SK-N-SH (cell line): ENCODE measurements at regions not wholly inside any gene's neighbourhood (a gene's known extent, or its start where the extent isn't known, plus 50 kb on each side); places are given as distances from the start of the nearest gene placed in this dataset.

Source experiments
- CTCF ChIA-PET: fragments of 300-600, 350-600 bp; formaldehyde crosslinking; extraction: SDS; loops from one replicate; lab custom pipeline; 2021; lab: Yijun Ruan, JAX
- POLR2A ChIA-PET: fragments of 350-600 bp; sonication (Branson Sonifier 250); formaldehyde crosslinking; extraction: SDS; loops from one replicate; lab custom pipeline; 2020; ENCODE audit warnings: antibody characterized with exemption, inconsistent platforms; lab: Yijun Ruan, JAX
- DNase-seq: peaks from one replicate; pipeline ENCODE4 v3.0.0; 2012
- H2AFZ ChIP-seq: fragments of 200-600 bp; sonication (generic); 2 replicates; pipeline ENCODE4 v1.8.1; 2016; ENCODE audit warnings: antibody characterized with exemption, mild to moderate bottlenecking, low read depth
- H3F3A ChIP-seq: fragments of 200-600 bp; sonication (generic); replicated peaks from 2 replicates; pipeline ENCODE3; 2016; ENCODE audit warnings: antibody characterized with exemption, mild to moderate bottlenecking; ENCODE audit not compliant: insufficient read depth
- H3K27ac ChIP-seq, 2 experiments: fragments of 200-500 bp in 1 of 2; fragments of 200-600 bp in 1 of 2; sonication (Bioruptor generic) in 1 of 2; sonication (generic), shearing (Covaris generic) in 1 of 2; 2 replicates each; pipeline versions ENCODE4 v1.5.1 to v1.6.1; 2014 to 2016; ENCODE audit warnings: low read depth in 2 of 2, inconsistent platforms in 1 of 2, low read length in 1 of 2, mild to moderate bottlenecking in 1 of 2, mixed read lengths in 1 of 2
- H3K27me3 ChIP-seq: fragments of 200-600 bp; sonication (generic), shearing (Covaris generic); 2 replicates; pipeline ENCODE4 v1.6.1; 2016; ENCODE audit warnings: mixed run types; ENCODE audit not compliant: insufficient read depth
- H3K36me3 ChIP-seq, 2 experiments: fragments of 200-500 bp in 1 of 2; fragments of 200-600 bp in 1 of 2; sonication (Bioruptor generic) in 1 of 2; sonication (generic) in 1 of 2; replicated peaks in 1 of 2; 2 replicates each; pipeline versions ENCODE3 to v1.5.1; 2014 to 2016; ENCODE audit warnings: low read length in 1 of 2, mild to moderate bottlenecking in 1 of 2; ENCODE audit not compliant: insufficient read depth in 2 of 2, control insufficient read depth in 1 of 2
- H3K4me1 ChIP-seq, 2 experiments: fragments of 200-500 bp in 1 of 2; fragments of 200-600 bp in 1 of 2; sonication (Bioruptor generic) in 1 of 2; sonication (generic), shearing (Covaris generic) in 1 of 2; 2 replicates each; pipeline versions ENCODE4 v1.5.1 to v1.6.1; 2014 to 2016; ENCODE audit warnings: low read depth in 1 of 2, low read length in 1 of 2, mixed run types in 1 of 2; ENCODE audit not compliant: insufficient read depth in 2 of 2, control insufficient read depth in 1 of 2
- H3K4me2 ChIP-seq: fragments of 200-600 bp; sonication (generic), shearing (Covaris generic); 2 replicates; pipeline ENCODE4 v1.6.1; 2017; ENCODE audit warnings: mixed run types
- H3K4me3 ChIP-seq, 2 experiments: fragments of 200-500 bp in 1 of 2; fragments of 200-600 bp in 1 of 2; sonication (Bioruptor generic) in 1 of 2; sonication (generic), shearing (Covaris generic) in 1 of 2; 2 replicates each; pipeline versions ENCODE4 v1.5.1 to v1.8.1; 2014 to 2016; ENCODE audit warnings: low read depth in 2 of 2, inconsistent platforms in 1 of 2, low read length in 1 of 2, mild to moderate bottlenecking in 1 of 2, mixed read lengths in 1 of 2, moderate library complexity in 1 of 2
- H3K79me2 ChIP-seq: fragments of 200-600 bp; sonication (generic); 2 replicates; pipeline ENCODE4 v1.8.1; 2017; ENCODE audit warnings: mild to moderate bottlenecking; ENCODE audit not compliant: insufficient read depth
- H3K9ac ChIP-seq: fragments of 200-600 bp; sonication (generic); 2 replicates; pipeline ENCODE4 v1.6.1; 2017; ENCODE audit warnings: mixed run types
- H3K9me2 ChIP-seq: fragments of 200-600 bp; sonication (generic); 2 replicates; pipeline ENCODE4 v1.6.1; 2017; ENCODE audit warnings: mixed run types
- H3K9me3 ChIP-seq: fragments of 200-600 bp; sonication (generic); 2 replicates; pipeline ENCODE4 v1.6.1; 2017; ENCODE audit warnings: mixed run types, mild to moderate bottlenecking, moderate library complexity
- H4K20me1 ChIP-seq: fragments of 200-600 bp; sonication (generic); 2 replicates; pipeline ENCODE4 v1.6.1; 2017; ENCODE audit warnings: mild to moderate bottlenecking, mixed run types; ENCODE audit not compliant: insufficient read depth
- CTCF ChIP-seq: fragments of 200-600 bp; sonication (generic); IDR thresholded peaks from 2 replicates; pipeline ENCODE4 v1.6.1; 2017; ENCODE audit warnings: antibody characterized with exemption, mild to moderate bottlenecking, moderate library complexity
- ELF1 ChIP-seq: IDR thresholded peaks from 2 replicates; pipeline ENCODE4 v1.4.0; 2012
- EZH2phosphoT487 ChIP-seq: fragments of 200-600 bp; sonication (generic); IDR thresholded peaks from 2 replicates; pipeline ENCODE4 v1.6.1; 2017; ENCODE audit warnings: low read depth, mixed run types, mild to moderate bottlenecking, antibody characterized with exemption, moderate library complexity, borderline replicate concordance
- FOXJ3 ChIP-seq: sonication (generic); formaldehyde crosslinking; IDR thresholded peaks from 2 replicates; pipeline ENCODE4 v1.5.1; 2020; ENCODE audit warnings: mild to moderate bottlenecking, missing genetic modification reagents
- GABPA ChIP-seq: IDR thresholded peaks from 2 replicates; pipeline ENCODE4 v1.4.0; 2012; ENCODE audit warnings: low read depth, mild to moderate bottlenecking
- GATA2 ChIP-seq: sonication (generic); formaldehyde crosslinking; IDR thresholded peaks from 2 replicates; pipeline ENCODE4 v1.5.0; 2020; ENCODE audit warnings: mild to moderate bottlenecking, missing genetic modification reagents
- IRF3 ChIP-seq: fragments of 150-350 bp; IDR thresholded peaks from 2 replicates; pipeline ENCODE4 v1.6.1; 2016; ENCODE audit warnings: mild to moderate bottlenecking, low read depth, low read length
- JUND ChIP-seq: IDR thresholded peaks from 2 replicates; pipeline ENCODE4 v1.4.0; 2012
- MEF2A ChIP-seq: IDR thresholded peaks from 2 replicates; pipeline ENCODE4 v1.4.0; 2012; ENCODE audit warnings: low read depth, borderline replicate concordance
- MXI1 ChIP-seq: IDR thresholded peaks from 2 replicates; pipeline ENCODE4 v1.6.1; 2012; ENCODE audit warnings: mild to moderate bottlenecking, low read depth, low read length, improper control_type of control experiment
- PBX3 ChIP-seq: IDR thresholded peaks from 2 replicates; pipeline ENCODE4; 2012
- RAD21 ChIP-seq: IDR thresholded peaks from 2 replicates; pipeline ENCODE4 v1.6.1; 2012; ENCODE audit warnings: mild to moderate bottlenecking, low read length
- RCOR1 ChIP-seq: fragments of 150-350 bp; IDR thresholded peaks from 2 replicates; pipeline ENCODE4 v1.6.1; 2017; ENCODE audit warnings: antibody characterized with exemption, low read length
- RFX5 ChIP-seq: IDR thresholded peaks from 2 replicates; pipeline ENCODE4 v1.6.1; 2012; ENCODE audit warnings: mild to moderate bottlenecking, improper control_type of control experiment, low read length
- TAF1 ChIP-seq: IDR thresholded peaks from 2 replicates; pipeline ENCODE4 v1.6.1; 2012; ENCODE audit warnings: low read depth, mild to moderate bottlenecking, low read length, moderate library complexity, borderline replicate concordance
- TEAD4 ChIP-seq: IDR thresholded peaks from 2 replicates; pipeline ENCODE4 v1.4.0; 2012; ENCODE audit warnings: mild to moderate bottlenecking, borderline replicate concordance; ENCODE audit not compliant: insufficient read depth
- WGBS: methylation state at CpG from one replicate; pipeline ENCODE4 v1.1.6; 2017; ENCODE audit warnings: low lambda C conversion rate; 5-methylcytosine and 5-hydroxymethylcytosine counted together
- TF ChIP-seq, protein P1 (sequence below): IDR thresholded peaks from 2 replicates; pipeline ENCODE4 v1.4.0; 2012; ENCODE audit warnings: low read depth, borderline replicate concordance
- TF ChIP-seq, protein P2 (sequence below): IDR thresholded peaks from 2 replicates; pipeline ENCODE4 v1.4.0; 2012; ENCODE audit warnings: low read depth

DNA sequence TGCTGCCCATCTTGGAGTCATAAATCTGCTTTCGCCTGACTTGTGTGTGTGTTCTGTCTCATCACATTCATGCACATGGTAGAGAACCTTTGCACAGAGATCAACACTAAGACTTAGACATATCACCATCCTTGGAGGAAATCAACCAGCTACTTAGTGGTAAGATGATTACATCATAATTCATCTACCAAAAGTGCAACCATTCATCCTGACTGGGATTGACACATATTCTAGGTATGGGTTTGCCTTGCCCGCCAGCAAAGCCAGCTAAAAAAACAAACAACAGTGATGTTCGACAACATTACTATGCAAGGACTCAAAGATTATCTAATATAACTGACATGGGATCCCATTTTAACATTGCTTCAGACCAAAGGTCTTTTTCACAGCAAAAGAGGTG is 228.7 kb downstream of the NUAK1 start:
- no peaks in the 10 kb centered on the region for H3K36me3 ChIP-seq
- TF ChIP-seq FOXJ3 (CRISPR knock-in tag) (no peak), CTCF (no peak), PBX3 (no peak), GABPA (no peak), TEAD4 (no peak), JUND (no peak), GATA2 (no peak), IRF3 (no peak), MEF2A (no peak), MXI1 (no peak), EZH2phosphoT487 (no peak), ELF1 (no peak), RFX5 (no peak), RCOR1 (no peak), TAF1 (no peak), RAD21 (no peak)
- TF ChIP-seq, protein P1, sequence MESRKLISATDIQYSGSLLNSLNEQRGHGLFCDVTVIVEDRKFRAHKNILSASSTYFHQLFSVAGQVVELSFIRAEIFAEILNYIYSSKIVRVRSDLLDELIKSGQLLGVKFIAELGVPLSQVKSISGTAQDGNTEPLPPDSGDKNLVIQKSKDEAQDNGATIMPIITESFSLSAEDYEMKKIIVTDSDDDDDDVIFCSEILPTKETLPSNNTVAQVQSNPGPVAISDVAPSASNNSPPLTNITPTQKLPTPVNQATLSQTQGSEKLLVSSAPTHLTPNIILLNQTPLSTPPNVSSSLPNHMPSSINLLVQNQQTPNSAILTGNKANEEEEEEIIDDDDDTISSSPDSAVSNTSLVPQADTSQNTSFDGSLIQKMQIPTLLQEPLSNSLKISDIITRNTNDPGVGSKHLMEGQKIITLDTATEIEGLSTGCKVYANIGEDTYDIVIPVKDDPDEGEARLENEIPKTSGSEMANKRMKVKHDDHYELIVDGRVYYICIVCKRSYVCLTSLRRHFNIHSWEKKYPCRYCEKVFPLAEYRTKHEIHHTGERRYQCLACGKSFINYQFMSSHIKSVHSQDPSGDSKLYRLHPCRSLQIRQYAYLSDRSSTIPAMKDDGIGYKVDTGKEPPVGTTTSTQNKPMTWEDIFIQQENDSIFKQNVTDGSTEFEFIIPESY: no peak
- TF ChIP-seq, protein P2, sequence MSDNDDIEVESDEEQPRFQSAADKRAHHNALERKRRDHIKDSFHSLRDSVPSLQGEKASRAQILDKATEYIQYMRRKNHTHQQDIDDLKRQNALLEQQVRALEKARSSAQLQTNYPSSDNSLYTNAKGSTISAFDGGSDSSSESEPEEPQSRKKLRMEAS: no peak
- TF ChIP-seq, all 33 proteins: peak for 0
- H3K9me2 ChIP-seq: no peaks in the 10 kb centered on the region
- H3K4me1 ChIP-seq: no peaks in the 10 kb centered on the region; a peak in 1 of 4 replicates
- H2AFZ ChIP-seq: no peak overlapping the region
- H3F3A ChIP-seq: no peaks in the 10 kb centered on the region
- no peak for DNase-seq
- 77% methylated on average over 3 of the region's 3 CpGs for WGBS
- no peak overlapping the region for H3K4me3 ChIP-seq
- no peak overlapping the region for H3K27ac ChIP-seq
- H3K79me2 ChIP-seq: no peaks in the 10 kb centered on the region
- no peaks in the 10 kb centered on the region for H3K27me3 ChIP-seq
- H3K4me2 ChIP-seq: no peak overlapping the region
- ChIA-PET CTCF (no interaction called here), POLR2A (no interaction called here)
- no peaks in the 10 kb centered on the region for H4K20me1 ChIP-seq
- H3K9ac ChIP-seq: no peak overlapping the region
- no peaks in the 10 kb centered on the region for H3K9me3 ChIP-seq
